ENCODE measurements at regions not wholly inside any gene's neighbourhood (a gene's known extent, or its start where the extent isn't known, plus 50 kb on each side); places are given as distances from the start of the nearest gene placed in this dataset.
A peak's percentile ranks its signal among the peaks of the same experiment; 100 is the strongest.

- Histone ChIP-seq H3K4me1 (replicated peaks in 1 of 2) (peaks cover 0 to 3% of the 10 kb centered on the region in 2 donors), H3K4me3 (no peak overlapping the region), H3K27ac (no peak overlapping the region)
- in situ Hi-C loops (cut with MboI; ENCODE audit: low pct_unique_long_range_greater_than_20kb in 2 of 9, low sequenced_read_pairs in 9 of 9, unreplicated experiment in 9 of 9), result no loop called here
- no peak for ATAC-seq (replicated peaks in 6 of 8)
- 0 to 100% (median 58%) methylated on average over 1 to 2 of the region's 2 CpGs; no CpG with 5 or more reads in 2 of the 10 experiments for WGBS, 10 experiments
These were observed 847.2 kb downstream of the TDRD15 start for GRCh38 chr2:21970971-21971370.

- in situ Hi-C loops (cut with MboI; ENCODE audit: low pct_unique_long_range_greater_than_20kb in 2 of 9, low sequenced_read_pairs in 9 of 9, unreplicated experiment in 9 of 9), result no loop called here
- WGBS, 10 experiments, result 0 to 78% (median 49%) methylated on average over 1 to 4 of the region's 4 CpGs
- peaks cover 0 to 3% of the 10 kb centered on the region in 2 donors for H3K4me1 ChIP-seq (replicated peaks in 1 of 2)
These were observed 848.8 kb downstream of the TDRD15 start for GRCh38 chr2:21972586-21972985.

GRCh38 chr2:21981127-21981526 lies 857.4 kb downstream of the TDRD15 start:
- Histone ChIP-seq H3K4me1 (replicated peaks in 1 of 2) (no peaks in the 10 kb centered on the region), H3K4me3 (no peak overlapping the region), H3K27ac (no peak overlapping the region)
- ATAC-seq (replicated peaks in 6 of 8), result peak in 3 of 8 experiments; percentile 31 to 83 (median 45)
- 14 to 100% (median 63%) methylated on average over 1 of the region's 1 CpG; no CpG with 5 or more reads in 6 of the 10 experiments for WGBS, 10 experiments
- in situ Hi-C loops (cut with MboI; ENCODE audit: low pct_unique_long_range_greater_than_20kb in 2 of 9, low sequenced_read_pairs in 9 of 9, unreplicated experiment in 9 of 9), result no loop called here

More at GRCh38 chr2:21972586-21972985, 848.8 kb downstream of the TDRD15 start:
- peak in 4 of 8 experiments; percentile 46 to 68 (median 52) for ATAC-seq (replicated peaks in 6 of 8)
- Histone ChIP-seq H3K4me3 (no peak overlapping the region), H3K27ac (no peak overlapping the region)

GRCh38 chr2:21993002-21993401 lies 869.2 kb downstream of the TDRD15 start:
- in situ Hi-C loops (cut with MboI; ENCODE audit: low pct_unique_long_range_greater_than_20kb in 2 of 9, low sequenced_read_pairs in 9 of 9, unreplicated experiment in 9 of 9), result no loop called here
- 14 to 100% (median 67%) methylated on average over 1 of the region's 1 CpG; no CpG with 5 or more reads in 1 of the 10 experiments for WGBS, 10 experiments
- Histone ChIP-seq H3K4me1 (replicated peaks in 1 of 2) (no peaks in the 10 kb centered on the region), H3K4me3 (no peak overlapping the region), H3K27ac (no peak overlapping the region)
- ATAC-seq (replicated peaks in 6 of 8), result no peak

GRCh38 chr2:21996339-21996738 lies 872.6 kb downstream of the TDRD15 start:
- no peak overlapping the region for H3K27ac ChIP-seq
- in situ Hi-C loops (cut with MboI; ENCODE audit: low pct_unique_long_range_greater_than_20kb in 2 of 9, low sequenced_read_pairs in 9 of 9, unreplicated experiment in 9 of 9), result no loop called here
- H3K4me1 ChIP-seq (replicated peaks in 1 of 2), result no peaks in the 10 kb centered on the region
- WGBS, 10 experiments, result 8 to 92% (median 70%) methylated on average over 1 to 5 of the region's 5 CpGs; no CpG with 5 or more reads in 1 of the 10 experiments
- H3K4me3 ChIP-seq, result no peak overlapping the region
- ATAC-seq (replicated peaks in 6 of 8), result no peak

- WGBS, 10 experiments, result 0 to 100% (median 84%) methylated on average over 1 of the region's 1 CpG
- ATAC-seq (replicated peaks in 6 of 8), result no peak
- H3K4me1 ChIP-seq (replicated peaks in 1 of 2), result peaks cover 7 to 12% of the 10 kb centered on the region in 2 donors
- no peak overlapping the region for H3K4me3 ChIP-seq
- H3K27ac ChIP-seq, result no peak overlapping the region
- in situ Hi-C loops (cut with MboI; ENCODE audit: low pct_unique_long_range_greater_than_20kb in 2 of 9, low sequenced_read_pairs in 9 of 9, unreplicated experiment in 9 of 9), result no loop called here
These were observed 875.8 kb downstream of the TDRD15 start for GRCh38 chr2:21999522-21999921.

GRCh38 chr2:22002066-22002465 lies 878.3 kb downstream of the TDRD15 start:
- no peak overlapping the region for H3K4me3 ChIP-seq
- peaks cover 7 to 16% of the 10 kb centered on the region in 2 donors for H3K4me1 ChIP-seq (replicated peaks in 1 of 2)
- 80 to 100% (median 100%) methylated on average over 1 of the region's 1 CpG; no CpG with 5 or more reads in 6 of the 10 experiments for WGBS, 10 experiments
- ATAC-seq (replicated peaks in 6 of 8), result no peak
- no peak overlapping the region for H3K27ac ChIP-seq
- in situ Hi-C loops (cut with MboI; ENCODE audit: low pct_unique_long_range_greater_than_20kb in 2 of 9, low sequenced_read_pairs in 9 of 9, unreplicated experiment in 9 of 9), result no loop called here

GRCh38 chr2:22003270-22003669 lies 879.5 kb downstream of the TDRD15 start:
- Histone ChIP-seq H3K4me3 (no peak overlapping the region), H3K4me1 (replicated peaks in 1 of 2) (peaks cover 7 to 16% of the 10 kb centered on the region in 2 donors), H3K27ac (no peak overlapping the region)
- peak in 4 of 8 experiments; percentile 48 to 73 (median 60) for ATAC-seq (replicated peaks in 6 of 8)
- in situ Hi-C loops (cut with MboI; ENCODE audit: low pct_unique_long_range_greater_than_20kb in 2 of 9, low sequenced_read_pairs in 9 of 9, unreplicated experiment in 9 of 9), result no loop called here
- 0 to 51% (median 17%) methylated on average over 1 to 3 of the region's 3 CpGs; no CpG with 5 or more reads in 2 of the 10 experiments for WGBS, 10 experiments

- H3K4me3 ChIP-seq, result no peak overlapping the region
- no peak overlapping the region for H3K27ac ChIP-seq
- WGBS, 10 experiments, result 0 to 80% (median 60%) methylated on average over 1 of the region's 1 CpG; no CpG with 5 or more reads in 5 of the 10 experiments
- no peak for ATAC-seq (replicated peaks in 6 of 8)
- no peaks in the 10 kb centered on the region for H3K4me1 ChIP-seq (replicated peaks in 1 of 2)
- in situ Hi-C loops (cut with MboI; ENCODE audit: low pct_unique_long_range_greater_than_20kb in 2 of 9, low sequenced_read_pairs in 9 of 9, unreplicated experiment in 9 of 9), result no loop called here
These were observed 887.3 kb downstream of the TDRD15 start for GRCh38 chr2:22011048-22011447.

GRCh38 chr2:22020091-22020742 lies 896.4 kb downstream of the TDRD15 start:
- H3K27ac ChIP-seq, result no peak overlapping the region
- no peak overlapping the region for H3K4me3 ChIP-seq
- 0 to 89% (median 79%) methylated on average over 2 to 6 of the region's 6 CpGs; no CpG with 5 or more reads in 2 of the 10 experiments for WGBS, 10 experiments
- in situ Hi-C loops (cut with MboI; ENCODE audit: low pct_unique_long_range_greater_than_20kb in 2 of 9, low sequenced_read_pairs in 9 of 9, unreplicated experiment in 9 of 9), result no loop called here
- ATAC-seq (replicated peaks in 6 of 8), result no peak
- no peaks in the 10 kb centered on the region for H3K4me1 ChIP-seq (replicated peaks in 1 of 2)

GRCh38 chr2:22027345-22028005 lies 903.7 kb downstream of the TDRD15 start:
- Histone ChIP-seq H3K4me1 (replicated peaks in 1 of 2) (no peaks in the 10 kb centered on the region), H3K4me3 (no peak overlapping the region), H3K27ac (no peak overlapping the region)
- peak in 1 of 8 experiments; percentile 41 for ATAC-seq (replicated peaks in 6 of 8)
- 0 to 100% (median 50%) methylated on average over 1 to 2 of the region's 2 CpGs; no CpG with 5 or more reads in 2 of the 10 experiments for WGBS, 10 experiments
- in situ Hi-C loops (cut with MboI; ENCODE audit: low pct_unique_long_range_greater_than_20kb in 2 of 9, low sequenced_read_pairs in 9 of 9, unreplicated experiment in 9 of 9), result no loop called here

- Histone ChIP-seq H3K4me1 (replicated peaks in 1 of 2) (no peaks in the 10 kb centered on the region), H3K27ac (no peak overlapping the region), H3K4me3 (no peak overlapping the region)
- peak in 5 of 8 experiments; percentile 34 to 83 (median 52) for ATAC-seq (replicated peaks in 6 of 8)
- 0 to 78% (median 60%) methylated on average over 1 of the region's 1 CpG; no CpG with 5 or more reads in 5 of the 10 experiments for WGBS, 10 experiments
- in situ Hi-C loops (cut with MboI; ENCODE audit: low pct_unique_long_range_greater_than_20kb in 2 of 9, low sequenced_read_pairs in 9 of 9, unreplicated experiment in 9 of 9), result no loop called here
These were observed 911.6 kb downstream of the TDRD15 start for GRCh38 chr2:22035361-22035830.

GRCh38 chr2:22037274-22037673 lies 913.5 kb downstream of the TDRD15 start:
- H3K4me3 ChIP-seq, result no peak overlapping the region
- in situ Hi-C loops (cut with MboI; ENCODE audit: low pct_unique_long_range_greater_than_20kb in 2 of 9, low sequenced_read_pairs in 9 of 9, unreplicated experiment in 9 of 9), result no loop called here
- no peak overlapping the region for H3K27ac ChIP-seq
- 2 to 94% (median 65%) methylated on average over 1 to 8 of the region's 8 CpGs for WGBS, 10 experiments
- no peaks in the 10 kb centered on the region for H3K4me1 ChIP-seq (replicated peaks in 1 of 2)
- peak in 2 of 8 experiments; percentile 33 to 82 for ATAC-seq (replicated peaks in 6 of 8)

All from motor neuron (in vitro differentiated cells).